Gastroesophageal sphincter (tissue), 3 donors: ENCODE measurements at regions not wholly inside any gene's neighbourhood (a gene's known extent, or its start where the extent isn't known, plus 50 kb on each side); places are given as distances from the start of the nearest gene placed in this dataset.

Source experiments
- EP300 ChIP-seq: sonication (generic); formaldehyde crosslinking; IDR thresholded peaks from one replicate; pipeline ENCODE4 v1.6.1; 2017; ENCODE audit warnings: antibody characterized with exemption, mild to moderate bottlenecking
- POLR2A ChIP-seq, 2 donors: fragments of 450-650 bp; IDR thresholded peaks; one replicate each; pipeline ENCODE4 v1.6.1; 2017; ENCODE audit warnings: antibody characterized with exemption in 2 of 2, mild to moderate bottlenecking in 2 of 2, moderate library complexity in 1 of 2
- POLR2AphosphoS5 ChIP-seq: sonication (generic); formaldehyde crosslinking; IDR thresholded peaks from one replicate; pipeline ENCODE4 v1.6.1; 2017; ENCODE audit warnings: antibody characterized with exemption
- TF ChIP-seq, protein P1 (sequence below), 4 experiments: fragments of 200-600 bp in 2 of 4; fragments of 450-650 bp in 2 of 4; sonication (generic) in 1 of 4; IDR thresholded peaks; one replicate each; pipeline ENCODE4 v1.5.1; 2017 to 2019; ENCODE audit warnings: antibody characterized with exemption in 4 of 4, mild to moderate bottlenecking in 2 of 4, moderate library complexity in 2 of 4

GRCh38 chrX:94551831-94552230, 877.8 kb downstream of the FAM133A start:
- TF ChIP-seq POLR2A (IDR thresholded peaks at IDR 0.05): no peak
- TF ChIP-seq, protein P1, sequence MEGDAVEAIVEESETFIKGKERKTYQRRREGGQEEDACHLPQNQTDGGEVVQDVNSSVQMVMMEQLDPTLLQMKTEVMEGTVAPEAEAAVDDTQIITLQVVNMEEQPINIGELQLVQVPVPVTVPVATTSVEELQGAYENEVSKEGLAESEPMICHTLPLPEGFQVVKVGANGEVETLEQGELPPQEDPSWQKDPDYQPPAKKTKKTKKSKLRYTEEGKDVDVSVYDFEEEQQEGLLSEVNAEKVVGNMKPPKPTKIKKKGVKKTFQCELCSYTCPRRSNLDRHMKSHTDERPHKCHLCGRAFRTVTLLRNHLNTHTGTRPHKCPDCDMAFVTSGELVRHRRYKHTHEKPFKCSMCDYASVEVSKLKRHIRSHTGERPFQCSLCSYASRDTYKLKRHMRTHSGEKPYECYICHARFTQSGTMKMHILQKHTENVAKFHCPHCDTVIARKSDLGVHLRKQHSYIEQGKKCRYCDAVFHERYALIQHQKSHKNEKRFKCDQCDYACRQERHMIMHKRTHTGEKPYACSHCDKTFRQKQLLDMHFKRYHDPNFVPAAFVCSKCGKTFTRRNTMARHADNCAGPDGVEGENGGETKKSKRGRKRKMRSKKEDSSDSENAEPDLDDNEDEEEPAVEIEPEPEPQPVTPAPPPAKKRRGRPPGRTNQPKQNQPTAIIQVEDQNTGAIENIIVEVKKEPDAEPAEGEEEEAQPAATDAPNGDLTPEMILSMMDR (IDR thresholded peaks at IDR 0.05): no peak
- TF ChIP-seq POLR2AphosphoS5: no peak
- no peak for TF ChIP-seq EP300
